ENCODE measurements at regions not wholly inside any gene's neighbourhood (a gene's known extent, or its start where the extent isn't known, plus 50 kb on each side); places are given as distances from the start of the nearest gene placed in this dataset.

- Histone ChIP-seq H3K9me3 (replicated peaks; ENCODE audit: control insufficient read depth, insufficient read depth, low read length) (no peaks in the 10 kb centered on the region), H4K20me1 (replicated peaks; ENCODE audit: control insufficient read depth, extremely low read depth, insufficient read depth, low read length) (no peaks in the 10 kb centered on the region), H3K36me3 (ENCODE audit: control insufficient read depth in 2 of 2, extremely low read depth in 1 of 2, insufficient read depth in 2 of 2, low read length in 2 of 2) (no peaks in the 10 kb centered on the region), H2AFZ (ENCODE audit: low read depth, low read length) (no peak overlapping the region), H3K9me1 (replicated peaks; ENCODE audit: control insufficient read depth, extremely low read depth, insufficient read depth, low read length) (no peaks in the 10 kb centered on the region), H3K9ac (replicated peaks; ENCODE audit: extremely low read depth, insufficient read depth, low read length) (no peak overlapping the region), H3K27ac (ENCODE audit: insufficient read depth, low read depth, low read length) (no peak overlapping the region), H3K4me1 (ENCODE audit: control insufficient read depth, extremely low read depth, insufficient read depth, low read length) (no peaks in the 10 kb centered on the region), H3K27me3 (ENCODE audit: control insufficient read depth in 2 of 2, insufficient read depth in 2 of 2, low read length in 2 of 2) (no peaks in the 10 kb centered on the region), H3K4me2 (ENCODE audit: insufficient read depth, low read length) (no peak overlapping the region), H3K4me3 (replicated peaks in 1 of 3; ENCODE audit: insufficient read depth in 1 of 3, low read depth in 1 of 3, low read length in 3 of 3) (no peak overlapping the region), H3K79me2 (ENCODE audit: control insufficient read depth, insufficient read depth, low read length) (no peaks in the 10 kb centered on the region)
- POLR2A ChIA-PET, result no interaction called here
- CTCF ChIA-PET, result no interaction called here
- dilution Hi-C loops (cut with MboI; ENCODE audit: extremely low pct_ligation_motif_present, low sequenced_read_pairs) (no loop called here), intact Hi-C loops (cut with micrococcal nuclease) (no loop called here)
- TF ChIP-seq MYC (IDR thresholded peaks at IDR 0.05; ENCODE audit: low read depth, low read length) (no peak), CTCF (IDR thresholded peaks at IDR 0.05; ENCODE audit: extremely low read depth in 1 of 2, insufficient read depth in 1 of 2, low read depth in 1 of 2, low read length in 2 of 2) (no peak), EZH2 (IDR thresholded peaks at IDR 0.05; ENCODE audit: borderline replicate concordance, low read depth, low read length, severe bottlenecking) (no peak), POLR2AphosphoS5 (IDR thresholded peaks at IDR 0.05; ENCODE audit: insufficient read depth, low read depth, low read length) (no peak), MAX (IDR thresholded peaks at IDR 0.05; ENCODE audit: insufficient read depth, insufficient read length) (no peak)
- DNase-seq (ENCODE audit: low read depth, low spot score) (no peak), FAIRE-seq (no peak)
- BruUV-seq (replicated peaks), result no TSS peak
Observed at GRCh38 chr17:71284032-71284755, 836.6 kb upstream of the SOX9 start.

- no peak for TF ChIP-seq CTCF (IDR thresholded peaks at IDR 0.05; ENCODE audit: extremely low read depth in 1 of 2, insufficient read depth in 1 of 2, low read depth in 1 of 2, low read length in 2 of 2)
- no peak for TF ChIP-seq EZH2 (IDR thresholded peaks at IDR 0.05; ENCODE audit: borderline replicate concordance, low read depth, low read length, severe bottlenecking)
- no peak for TF ChIP-seq FOS (IDR thresholded peaks at IDR 0.05; ENCODE audit: borderline replicate concordance, insufficient read depth, low read length)
- TF ChIP-seq MYC (IDR thresholded peaks at IDR 0.05; ENCODE audit: low read depth, low read length), result no peak
- no peak for TF ChIP-seq GATA2 (IDR thresholded peaks at IDR 0.05; ENCODE audit: insufficient read depth, insufficient read length, low read depth, low read length)
- TF ChIP-seq POLR2A (IDR thresholded peaks at IDR 0.05; ENCODE audit: low read depth, low read length), result no peak
- TF ChIP-seq POLR2AphosphoS5 (IDR thresholded peaks at IDR 0.05; ENCODE audit: insufficient read depth, low read depth, low read length), result no peak
- no peak for TF ChIP-seq JUN (IDR thresholded peaks at IDR 0.05; ENCODE audit: borderline replicate concordance, insufficient read depth, insufficient read length, low read depth)
- TF ChIP-seq MAX (IDR thresholded peaks at IDR 0.05; ENCODE audit: insufficient read depth, insufficient read length), result no peak
- Histone ChIP-seq H3K9me1 (replicated peaks; ENCODE audit: control insufficient read depth, extremely low read depth, insufficient read depth, low read length) (no peaks in the 10 kb centered on the region), H3K27me3 (ENCODE audit: control insufficient read depth in 2 of 2, insufficient read depth in 2 of 2, low read length in 2 of 2) (no peaks in the 10 kb centered on the region), H3K9ac (replicated peaks; ENCODE audit: extremely low read depth, insufficient read depth, low read length) (no peak overlapping the region), H3K4me3 (replicated peaks in 1 of 3; ENCODE audit: insufficient read depth in 1 of 3, low read depth in 1 of 3, low read length in 3 of 3) (no peak overlapping the region), H3K4me2 (ENCODE audit: insufficient read depth, low read length) (no peak overlapping the region), H3K36me3 (ENCODE audit: control insufficient read depth in 2 of 2, extremely low read depth in 1 of 2, insufficient read depth in 2 of 2, low read length in 2 of 2) (no peaks in the 10 kb centered on the region), H3K79me2 (ENCODE audit: control insufficient read depth, insufficient read depth, low read length) (no peaks in the 10 kb centered on the region), H3K9me3 (replicated peaks; ENCODE audit: control insufficient read depth, insufficient read depth, low read length) (no peaks in the 10 kb centered on the region), H4K20me1 (replicated peaks; ENCODE audit: control insufficient read depth, extremely low read depth, insufficient read depth, low read length) (no peaks in the 10 kb centered on the region), H3K27ac (ENCODE audit: insufficient read depth, low read depth, low read length) (no peak overlapping the region), H2AFZ (ENCODE audit: low read depth, low read length) (no peak overlapping the region), H3K4me1 (ENCODE audit: control insufficient read depth, extremely low read depth, insufficient read depth, low read length) (no peaks in the 10 kb centered on the region)
- intact Hi-C loops (cut with micrococcal nuclease) (no loop called here), dilution Hi-C loops (cut with MboI; ENCODE audit: extremely low pct_ligation_motif_present, low sequenced_read_pairs) (no loop called here)
- FAIRE-seq (no peak), DNase-seq (ENCODE audit: low read depth, low spot score) (no peak)
- ChIA-PET CTCF (no interaction called here), POLR2A (no interaction called here)
- BruUV-seq (replicated peaks), result no TSS peak
Observed at GRCh38 chr17:71286625-71287024, 834.2 kb upstream of the SOX9 start.

All from endothelial cell of umbilical vein (primary cell).